H1 (cell line): ENCODE measurements at regions not wholly inside any gene's neighbourhood (a gene's known extent, or its start where the extent isn't known, plus 50 kb on each side); places are given as distances from the start of the nearest gene placed in this dataset.

Experiments
- ATF2 ChIP-seq: IDR thresholded peaks from 2 replicates; pipeline ENCODE4 v1.6.1; 2012; ENCODE audit warnings: low read length, inconsistent platforms
- CTCF ChIP-seq, 3 experiments: IDR thresholded peaks; 1 replicate in 2 of 3; 2 replicates in 1 of 3; pipeline versions ENCODE4 v1.5.1 to v1.6.1; 2011; ENCODE audit warnings: low read length in 3 of 3, mild to moderate bottlenecking in 3 of 3, inconsistent platforms in 2 of 3, low read depth in 1 of 3, moderate library complexity in 1 of 3; ENCODE audit not compliant: insufficient read depth in 1 of 3; ENCODE audit errors: control extremely low read depth in 1 of 3
- EP300 ChIP-seq, 2 experiments: IDR thresholded peaks; 1 replicate in 1 of 2; 2 replicates in 1 of 2; pipeline ENCODE4 v1.6.1; 2011 to 2012; ENCODE audit warnings: low read depth in 2 of 2, low read length in 2 of 2, mild to moderate bottlenecking in 2 of 2, borderline replicate concordance in 1 of 2, inconsistent platforms in 1 of 2, moderate library complexity in 1 of 2
- EZH2 ChIP-seq: fragments of 200-600 bp; sonication (generic); IDR thresholded peaks from 2 replicates; pipeline ENCODE4 v1.7.1; 2012; ENCODE audit warnings: low read depth, mild to moderate bottlenecking, moderate library complexity, low read length, inconsistent platforms; ENCODE audit not compliant: severe bottlenecking
- GTF2F1 ChIP-seq: IDR thresholded peaks from 2 replicates; pipeline ENCODE4 v1.6.1; 2012; ENCODE audit warnings: low read depth, low read length, improper control_type of control experiment, borderline replicate concordance
- NRF1 ChIP-seq: IDR thresholded peaks from 2 replicates; pipeline ENCODE4 v1.6.1; 2011; ENCODE audit warnings: mild to moderate bottlenecking, low read depth, low read length, improper control_type of control experiment
- POLR2A ChIP-seq, 2 experiments: IDR thresholded peaks; 1 replicate in 1 of 2; 2 replicates in 1 of 2; pipeline ENCODE4 v1.6.1; 2011; ENCODE audit warnings: low read depth in 2 of 2, low read length in 2 of 2, mild to moderate bottlenecking in 2 of 2; ENCODE audit errors: control extremely low read depth in 1 of 2
- POLR2AphosphoS5 ChIP-seq: IDR thresholded peaks from 2 replicates; pipeline ENCODE4 v1.6.1; 2011; ENCODE audit warnings: low read depth, low read length
- RBBP5 ChIP-seq: IDR thresholded peaks from 2 replicates; pipeline ENCODE4 v1.7.1; 2012; ENCODE audit warnings: low read depth, mild to moderate bottlenecking, inconsistent platforms, low read length, moderate library complexity, borderline replicate concordance
- SP4 ChIP-seq: IDR thresholded peaks from 2 replicates; pipeline ENCODE4 v1.6.1; 2012; ENCODE audit warnings: low read length, inconsistent platforms
- TCF12 ChIP-seq: IDR thresholded peaks from 2 replicates; pipeline ENCODE4 v1.6.1; 2011; ENCODE audit warnings: low read depth, mild to moderate bottlenecking, low read length
- YY1 ChIP-seq: IDR thresholded peaks from 2 replicates; pipeline ENCODE4 v1.6.1; 2011; ENCODE audit warnings: low read depth, mild to moderate bottlenecking, low read length
- TF ChIP-seq, protein P1 (sequence below): IDR thresholded peaks from 2 replicates; pipeline ENCODE4 v1.6.1; 2012; ENCODE audit warnings: inconsistent platforms

DNA sequence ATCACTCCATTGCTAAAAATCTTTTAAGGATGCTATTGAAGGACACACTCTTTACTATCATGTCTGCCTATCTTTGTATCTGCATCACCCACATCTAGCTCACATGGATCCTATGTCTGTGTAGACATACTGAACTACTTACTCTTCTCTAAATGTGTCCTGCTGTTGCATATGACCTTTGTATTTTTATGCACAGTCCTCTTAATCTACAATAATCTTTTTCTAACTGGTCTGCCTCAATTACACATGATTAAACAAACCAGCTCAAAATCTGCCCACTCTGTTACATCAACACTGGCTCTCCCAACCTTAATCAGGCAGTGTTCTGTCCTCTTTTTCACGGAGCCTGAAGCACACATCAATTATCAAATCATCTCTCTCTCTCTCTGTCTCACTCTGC, 316.3 kb upstream of the MGAT4C start:
- TF ChIP-seq EZH2 (no peak), TCF12 (no peak), GTF2F1 (no peak), CTCF (IDR thresholded peaks at IDR 0.05; ENCODE audit: control extremely low read depth in 1 of 3, insufficient read depth in 1 of 3, low read depth in 1 of 3, low read length in 3 of 3) (no peak), EP300 (IDR thresholded peaks at IDR 0.05; ENCODE audit: borderline replicate concordance in 1 of 2, low read depth in 2 of 2, low read length in 2 of 2) (no peak), SP4 (no peak), NRF1 (no peak), RBBP5 (no peak), YY1 (no peak), POLR2A (IDR thresholded peaks at IDR 0.05; ENCODE audit: control extremely low read depth in 1 of 2, low read depth in 2 of 2, low read length in 2 of 2) (no peak), POLR2AphosphoS5 (no peak), ATF2 (no peak)
- TF ChIP-seq, protein P1, sequence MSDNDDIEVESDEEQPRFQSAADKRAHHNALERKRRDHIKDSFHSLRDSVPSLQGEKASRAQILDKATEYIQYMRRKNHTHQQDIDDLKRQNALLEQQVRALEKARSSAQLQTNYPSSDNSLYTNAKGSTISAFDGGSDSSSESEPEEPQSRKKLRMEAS, result no peak
